SK-N-SH treated with all-trans-retinoic acid at 6 μM for 48 hours (cell line): ENCODE measurements at regions not wholly inside any gene's neighbourhood (a gene's known extent, or its start where the extent isn't known, plus 50 kb on each side); places are given as distances from the start of the nearest gene placed in this dataset.

Experiments
- ARNTL ChIP-seq: fragments of 450-650 bp; formaldehyde crosslinking; IDR thresholded peaks from 2 replicates; pipeline ENCODE4 v1.5.0; 2020; ENCODE audit warnings: low read depth, mild to moderate bottlenecking, moderate library complexity, borderline replicate concordance
- CSDC2 ChIP-seq: fragments of 250-450 bp; sonication (Bioruptor Pico); IDR thresholded peaks from 2 replicates; pipeline ENCODE4 v1.5.0; 2020; ENCODE audit warnings: mild to moderate bottlenecking, moderate library complexity
- RARB ChIP-seq: fragments of 250-450 bp; sonication (Bioruptor Pico); IDR thresholded peaks from 2 replicates; pipeline ENCODE4 v1.8.0; 2021; ENCODE audit warnings: mild to moderate bottlenecking, moderate library complexity

DNA sequence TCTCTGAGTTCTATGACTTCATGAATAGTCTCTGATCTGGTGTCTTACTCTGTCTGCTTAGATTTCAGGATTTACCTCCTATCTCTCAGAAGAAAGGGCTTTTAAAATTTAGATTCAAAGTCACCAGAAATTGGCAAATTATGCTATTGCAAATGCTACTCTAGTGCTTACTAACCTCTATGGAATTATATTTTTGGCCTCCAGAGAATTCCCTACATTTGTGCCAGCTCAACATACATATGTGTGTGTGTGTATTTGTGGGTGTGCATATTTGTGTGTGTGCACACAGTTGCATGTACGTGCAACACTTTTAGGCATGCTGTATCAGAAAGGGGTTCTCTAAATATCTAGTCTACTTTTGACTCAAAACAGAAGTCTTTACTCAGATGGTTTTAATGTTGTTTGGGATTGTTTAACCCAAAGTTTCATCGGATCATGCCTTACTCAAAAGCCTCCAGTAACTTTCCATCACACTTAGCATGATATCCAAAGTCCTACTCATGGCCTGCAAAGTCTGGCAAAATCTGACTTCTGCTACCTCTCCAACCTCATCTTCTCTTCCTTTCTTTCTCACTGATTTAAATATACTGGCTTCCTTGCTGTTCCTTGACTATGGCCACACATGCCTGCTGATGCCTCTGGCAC, 147.6 kb upstream of the NR3C1 start:
- TF ChIP-seq RARB (no peak), CSDC2 (CRISPR knock-in tag) (no peak), ARNTL (CRISPR knock-in tag) (no peak)
